ENCODE measurements at regions not wholly inside any gene's neighbourhood (a gene's known extent, or its start where the extent isn't known, plus 50 kb on each side); places are given as distances from the start of the nearest gene placed in this dataset.

DNA sequence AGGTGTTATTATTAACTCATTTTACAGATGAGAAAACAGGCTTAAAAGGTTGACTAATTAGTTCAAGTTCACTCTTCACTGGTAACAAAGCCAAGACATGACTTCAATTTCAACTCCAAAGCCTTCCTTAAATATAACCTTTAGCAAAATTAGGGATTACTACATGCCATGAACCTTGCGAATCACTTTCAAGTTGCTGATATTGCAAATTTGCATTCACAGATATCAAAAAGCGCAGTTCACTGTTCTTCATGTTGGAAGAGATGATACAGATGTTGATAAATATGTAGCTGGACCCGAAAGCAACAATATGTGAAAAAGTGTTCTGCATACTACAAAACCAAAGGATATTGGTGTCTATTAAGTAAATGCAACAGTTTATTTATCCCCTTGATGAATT is 210.8 kb upstream of the GYPA start:
- Mint-ChIP-seq H3K27me3 (ENCODE audit: insufficient read depth, low read depth, poor library complexity) (peaks cover 4% of the 10 kb centered on the region), H3K36me3 (ENCODE audit: low read depth) (no peaks in the 10 kb centered on the region), H3K4me1 (peaks cover 47% of the 10 kb centered on the region), H3K9me3 (no peaks in the 10 kb centered on the region), H3K27ac (no peak overlapping the region), H3K4me3 (no peak overlapping the region)
- no peak overlapping the region for H2AFZ ChIP-seq
- no peak for DNase-seq (ENCODE audit: low spot score)
- H3F3A ChIP-seq (replicated peaks; ENCODE audit: low read depth) = no peaks in the 10 kb centered on the region
- no peak overlapping the region for H3K4me2 ChIP-seq
- no peak for TF ChIP-seq ZNF114 (CRISPR knock-in tag; IDR thresholded peaks at IDR 0.05)
- no peak for TF ChIP-seq CREB1 (CRISPR knock-in tag; IDR thresholded peaks at IDR 0.05; ENCODE audit: low read depth)
- no peak for TF ChIP-seq EZH2phosphoT487 (IDR thresholded peaks at IDR 0.05; ENCODE audit: unreplicated experiment)
- TF ChIP-seq ZNF331 (CRISPR knock-in tag; IDR thresholded peaks at IDR 0.05; ENCODE audit: low read depth) = no peak
- TF ChIP-seq CTCF (conservative IDR thresholded peaks at IDR 0.05; ENCODE audit: low read depth in 2 of 2) = no peak
- no peak for TF ChIP-seq NANOG (IDR thresholded peaks at IDR 0.05; ENCODE audit: borderline replicate concordance)
- TF ChIP-seq EZH2 (IDR thresholded peaks at IDR 0.05; ENCODE audit: low read depth, unreplicated experiment) = no peak
- TF ChIP-seq STAT1 (IDR thresholded peaks at IDR 0.05; ENCODE audit: unreplicated experiment) = no peak
- TF ChIP-seq JUNB (IDR thresholded peaks at IDR 0.05; ENCODE audit: unreplicated experiment) = no peak
- TF ChIP-seq, protein P1, sequence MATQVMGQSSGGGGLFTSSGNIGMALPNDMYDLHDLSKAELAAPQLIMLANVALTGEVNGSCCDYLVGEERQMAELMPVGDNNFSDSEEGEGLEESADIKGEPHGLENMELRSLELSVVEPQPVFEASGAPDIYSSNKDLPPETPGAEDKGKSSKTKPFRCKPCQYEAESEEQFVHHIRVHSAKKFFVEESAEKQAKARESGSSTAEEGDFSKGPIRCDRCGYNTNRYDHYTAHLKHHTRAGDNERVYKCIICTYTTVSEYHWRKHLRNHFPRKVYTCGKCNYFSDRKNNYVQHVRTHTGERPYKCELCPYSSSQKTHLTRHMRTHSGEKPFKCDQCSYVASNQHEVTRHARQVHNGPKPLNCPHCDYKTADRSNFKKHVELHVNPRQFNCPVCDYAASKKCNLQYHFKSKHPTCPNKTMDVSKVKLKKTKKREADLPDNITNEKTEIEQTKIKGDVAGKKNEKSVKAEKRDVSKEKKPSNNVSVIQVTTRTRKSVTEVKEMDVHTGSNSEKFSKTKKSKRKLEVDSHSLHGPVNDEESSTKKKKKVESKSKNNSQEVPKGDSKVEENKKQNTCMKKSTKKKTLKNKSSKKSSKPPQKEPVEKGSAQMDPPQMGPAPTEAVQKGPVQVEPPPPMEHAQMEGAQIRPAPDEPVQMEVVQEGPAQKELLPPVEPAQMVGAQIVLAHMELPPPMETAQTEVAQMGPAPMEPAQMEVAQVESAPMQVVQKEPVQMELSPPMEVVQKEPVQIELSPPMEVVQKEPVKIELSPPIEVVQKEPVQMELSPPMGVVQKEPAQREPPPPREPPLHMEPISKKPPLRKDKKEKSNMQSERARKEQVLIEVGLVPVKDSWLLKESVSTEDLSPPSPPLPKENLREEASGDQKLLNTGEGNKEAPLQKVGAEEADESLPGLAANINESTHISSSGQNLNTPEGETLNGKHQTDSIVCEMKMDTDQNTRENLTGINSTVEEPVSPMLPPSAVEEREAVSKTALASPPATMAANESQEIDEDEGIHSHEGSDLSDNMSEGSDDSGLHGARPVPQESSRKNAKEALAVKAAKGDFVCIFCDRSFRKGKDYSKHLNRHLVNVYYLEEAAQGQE (IDR thresholded peaks at IDR 0.05; ENCODE audit: unreplicated experiment) = no peak
- no peak for TF ChIP-seq ETS1 (IDR thresholded peaks at IDR 0.05)
- TF ChIP-seq POLR2AphosphoS5 (IDR thresholded peaks at IDR 0.05; ENCODE audit: low read depth) = no peak
- TF ChIP-seq ZNF462 (CRISPR knock-in tag; IDR thresholded peaks at IDR 0.05) = no peak
- ATAC-seq = no peak
- no peak overlapping the region for H3K4me3 ChIP-seq
- H3K9me2 ChIP-seq (ENCODE audit: insufficient read depth) = peaks cover 5% of the 10 kb centered on the region; the same call in 1 of the 2 replicates
- no peaks in the 10 kb centered on the region for H3K36me3 ChIP-seq (ENCODE audit: insufficient read depth)
- H3K79me2 ChIP-seq (replicated peaks; ENCODE audit: insufficient read depth) = no peaks in the 10 kb centered on the region
- H4K20me1 ChIP-seq (replicated peaks; ENCODE audit: insufficient read depth) = no peaks in the 10 kb centered on the region
- no peak overlapping the region for H3K27ac ChIP-seq (ENCODE audit: low read depth)
- H3K27me3 ChIP-seq (ENCODE audit: insufficient read depth) = no peaks in the 10 kb centered on the region
- peaks cover 34% of the 10 kb centered on the region for H3K4me1 ChIP-seq (ENCODE audit: insufficient read depth)
